Esophagus muscularis mucosa (tissue), 3 donors: ENCODE measurements at regions not wholly inside any gene's neighbourhood (a gene's known extent, or its start where the extent isn't known, plus 50 kb on each side); places are given as distances from the start of the nearest gene placed in this dataset.

Experiments used
- EP300 ChIP-seq: sonication (generic); formaldehyde crosslinking; IDR thresholded peaks from one replicate; pipeline ENCODE4 v1.6.1; 2017; ENCODE audit warnings: antibody characterized with exemption
- TF ChIP-seq, protein P1 (sequence below), 3 experiments: fragments of 200-600 bp in 2 of 3; fragments of 450-650 bp in 1 of 3; sonication (generic) in 2 of 3; IDR thresholded peaks; one replicate each; pipeline ENCODE4 v1.5.1; 2017 to 2019; ENCODE audit warnings: antibody characterized with exemption in 3 of 3, mild to moderate bottlenecking in 2 of 3, moderate library complexity in 1 of 3

DNA sequence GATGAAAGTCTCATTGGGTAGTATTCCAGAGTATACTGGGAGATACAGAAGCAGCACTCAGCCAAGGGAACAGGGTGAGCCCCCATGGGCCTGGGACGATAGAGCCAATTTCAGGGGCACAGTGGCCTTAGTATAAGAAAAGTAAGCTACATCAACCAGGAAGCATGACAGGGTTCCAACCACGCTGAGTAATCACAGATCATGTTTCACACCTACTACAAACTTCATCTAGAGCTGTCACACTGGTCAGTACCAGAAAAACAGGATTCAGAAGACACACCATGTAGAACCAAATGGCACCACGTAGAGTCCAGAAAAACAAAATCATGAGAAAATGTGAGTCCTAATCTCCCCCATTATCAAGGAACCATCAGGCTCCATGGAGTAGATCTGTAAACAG is 1292.4 kb upstream of the MIR17HG start:
- TF ChIP-seq EP300 = no peak
- TF ChIP-seq, protein P1, sequence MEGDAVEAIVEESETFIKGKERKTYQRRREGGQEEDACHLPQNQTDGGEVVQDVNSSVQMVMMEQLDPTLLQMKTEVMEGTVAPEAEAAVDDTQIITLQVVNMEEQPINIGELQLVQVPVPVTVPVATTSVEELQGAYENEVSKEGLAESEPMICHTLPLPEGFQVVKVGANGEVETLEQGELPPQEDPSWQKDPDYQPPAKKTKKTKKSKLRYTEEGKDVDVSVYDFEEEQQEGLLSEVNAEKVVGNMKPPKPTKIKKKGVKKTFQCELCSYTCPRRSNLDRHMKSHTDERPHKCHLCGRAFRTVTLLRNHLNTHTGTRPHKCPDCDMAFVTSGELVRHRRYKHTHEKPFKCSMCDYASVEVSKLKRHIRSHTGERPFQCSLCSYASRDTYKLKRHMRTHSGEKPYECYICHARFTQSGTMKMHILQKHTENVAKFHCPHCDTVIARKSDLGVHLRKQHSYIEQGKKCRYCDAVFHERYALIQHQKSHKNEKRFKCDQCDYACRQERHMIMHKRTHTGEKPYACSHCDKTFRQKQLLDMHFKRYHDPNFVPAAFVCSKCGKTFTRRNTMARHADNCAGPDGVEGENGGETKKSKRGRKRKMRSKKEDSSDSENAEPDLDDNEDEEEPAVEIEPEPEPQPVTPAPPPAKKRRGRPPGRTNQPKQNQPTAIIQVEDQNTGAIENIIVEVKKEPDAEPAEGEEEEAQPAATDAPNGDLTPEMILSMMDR (IDR thresholded peaks at IDR 0.05) = no peak
